Type B pancreatic cell (in vitro differentiated cells): ENCODE measurements at regions not wholly inside any gene's neighbourhood (a gene's known extent, or its start where the extent isn't known, plus 50 kb on each side); places are given as distances from the start of the nearest gene placed in this dataset.

Experiments used
- DNase-seq: peaks from one replicate; pipeline ENCODE4 v3.0.0; 2021; ENCODE audit warnings: mixed read lengths; ENCODE audit not compliant: unreplicated experiment; ENCODE audit errors: extremely low spot score
- H3K27ac Mint-ChIP-seq: 2 replicates; pipeline ENCODE4 v1.8.0; 2021; ENCODE audit warnings: mild to moderate bottlenecking, mixed read lengths
- H3K27me3 Mint-ChIP-seq: 2 replicates; pipeline ENCODE4 v1.8.0; 2021; ENCODE audit warnings: mixed read lengths
- H3K36me3 Mint-ChIP-seq: 2 replicates; pipeline ENCODE4 v1.8.0; 2021; ENCODE audit warnings: mixed read lengths
- H3K4me1 Mint-ChIP-seq: one replicate; pipeline ENCODE4 v1.8.0; 2021; ENCODE audit warnings: mixed read lengths; ENCODE audit not compliant: unreplicated experiment
- H3K4me3 Mint-ChIP-seq: 2 replicates; pipeline ENCODE4 v1.8.0; 2021; ENCODE audit warnings: mild to moderate bottlenecking, mixed read lengths
- H3K9me3 Mint-ChIP-seq: 2 replicates; pipeline ENCODE4 v1.8.0; 2021; ENCODE audit warnings: mixed read lengths
- TF ChIP-seq, protein P1 (sequence below): fragments of 200-600 bp; sonication (generic); conservative IDR thresholded peaks from 2 replicates; pipeline ENCODE4 v1.5.0; 2021; ENCODE audit warnings: antibody characterized with exemption, mild to moderate bottlenecking

DNA sequence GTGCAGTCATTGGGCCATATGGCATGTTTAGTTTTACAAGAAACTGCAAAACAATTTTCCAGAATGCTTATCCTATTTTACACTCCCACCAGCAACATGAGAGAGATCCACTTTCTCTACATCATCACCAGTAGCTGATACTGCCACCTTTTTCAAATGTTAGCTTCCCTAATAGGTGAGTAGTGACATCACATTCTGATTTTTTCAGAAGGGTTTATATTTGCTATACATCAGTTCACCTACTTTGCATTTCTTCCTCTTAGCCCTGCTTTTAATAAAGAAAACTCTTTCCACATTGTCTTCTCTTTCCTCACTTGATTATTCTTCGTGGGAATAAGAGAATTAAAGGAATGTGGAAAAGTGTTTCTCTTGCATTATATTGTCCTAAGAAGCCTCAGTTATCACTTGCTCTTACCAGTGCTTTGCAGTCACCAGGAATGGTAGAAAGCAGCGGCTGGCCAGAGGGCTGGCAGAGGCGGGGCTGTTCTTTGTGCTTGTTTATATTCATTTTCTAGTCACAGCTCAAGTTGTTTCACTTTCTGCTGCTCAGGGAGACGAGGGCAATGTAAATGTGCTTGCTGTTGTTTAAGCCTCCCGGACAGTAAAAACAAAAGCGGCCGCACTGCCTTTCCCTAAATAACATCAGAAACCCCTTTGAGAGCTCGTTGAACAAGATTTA, 164.8 kb downstream of the HSD17B3 start:
- DNase-seq: no peak
- Mint-ChIP-seq H3K4me3 (peak overlapping the region; percentile 20), H3K36me3 (no peaks in the 10 kb centered on the region), H3K27ac (peak overlapping the region; percentile 29), H3K27me3 (peaks cover 5% of the 10 kb centered on the region), H3K4me1 (peaks cover 29% of the 10 kb centered on the region), H3K9me3 (no peaks in the 10 kb centered on the region)
- TF ChIP-seq, protein P1, sequence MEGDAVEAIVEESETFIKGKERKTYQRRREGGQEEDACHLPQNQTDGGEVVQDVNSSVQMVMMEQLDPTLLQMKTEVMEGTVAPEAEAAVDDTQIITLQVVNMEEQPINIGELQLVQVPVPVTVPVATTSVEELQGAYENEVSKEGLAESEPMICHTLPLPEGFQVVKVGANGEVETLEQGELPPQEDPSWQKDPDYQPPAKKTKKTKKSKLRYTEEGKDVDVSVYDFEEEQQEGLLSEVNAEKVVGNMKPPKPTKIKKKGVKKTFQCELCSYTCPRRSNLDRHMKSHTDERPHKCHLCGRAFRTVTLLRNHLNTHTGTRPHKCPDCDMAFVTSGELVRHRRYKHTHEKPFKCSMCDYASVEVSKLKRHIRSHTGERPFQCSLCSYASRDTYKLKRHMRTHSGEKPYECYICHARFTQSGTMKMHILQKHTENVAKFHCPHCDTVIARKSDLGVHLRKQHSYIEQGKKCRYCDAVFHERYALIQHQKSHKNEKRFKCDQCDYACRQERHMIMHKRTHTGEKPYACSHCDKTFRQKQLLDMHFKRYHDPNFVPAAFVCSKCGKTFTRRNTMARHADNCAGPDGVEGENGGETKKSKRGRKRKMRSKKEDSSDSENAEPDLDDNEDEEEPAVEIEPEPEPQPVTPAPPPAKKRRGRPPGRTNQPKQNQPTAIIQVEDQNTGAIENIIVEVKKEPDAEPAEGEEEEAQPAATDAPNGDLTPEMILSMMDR: no peak

GRCh38 chr9:96135753-96136290, 166.2 kb downstream of the HSD17B3 start:
- Mint-ChIP-seq H3K4me3 (no peak overlapping the region), H3K36me3 (no peaks in the 10 kb centered on the region), H3K27ac (no peak overlapping the region), H3K27me3 (peaks cover 9% of the 10 kb centered on the region), H3K4me1 (peaks cover 20% of the 10 kb centered on the region), H3K9me3 (no peaks in the 10 kb centered on the region)
- TF ChIP-seq, protein P1: no peak
- DNase-seq: no peak

GRCh38 chr9:96135076-96135752, 166.8 kb downstream of the HSD17B3 start:
- Mint-ChIP-seq H3K4me1 (peaks cover 26% of the 10 kb centered on the region), H3K27me3 (peaks cover 14% of the 10 kb centered on the region), H3K9me3 (no peaks in the 10 kb centered on the region), H3K36me3 (no peaks in the 10 kb centered on the region), H3K27ac (no peak overlapping the region), H3K4me3 (no peak overlapping the region)
- DNase-seq: no peak
- TF ChIP-seq, protein P1: no peak

- Mint-ChIP-seq H3K4me3 (no peak overlapping the region), H3K36me3 (no peaks in the 10 kb centered on the region), H3K4me1 (peaks cover 36% of the 10 kb centered on the region), H3K27me3 (peaks cover 19% of the 10 kb centered on the region), H3K27ac (no peak overlapping the region), H3K9me3 (no peaks in the 10 kb centered on the region)
- TF ChIP-seq, protein P1: no peak
- DNase-seq: no peak
These were observed 168.5 kb downstream of the HSD17B3 start for GRCh38 chr9:96133321-96134021.

- Mint-ChIP-seq H3K4me3 (no peak overlapping the region), H3K27ac (no peak overlapping the region), H3K9me3 (no peaks in the 10 kb centered on the region), H3K36me3 (no peaks in the 10 kb centered on the region), H3K4me1 (peaks cover 33% of the 10 kb centered on the region), H3K27me3 (peaks cover 28% of the 10 kb centered on the region)
- DNase-seq: no peak
- TF ChIP-seq, protein P1: no peak
These were observed 170.2 kb downstream of the HSD17B3 start for GRCh38 chr9:96131825-96132224.
